HG03460 (cell line): ENCODE measurements at regions not wholly inside any gene's neighbourhood (a gene's known extent, or its start where the extent isn't known, plus 50 kb on each side); places are given as distances from the start of the nearest gene placed in this dataset.
"Not testable (repeated sequence)": the region's sequence is repeated elsewhere in the genome, so short reads cannot be mapped to it uniquely, and the experiment has no call there.

Source experiments
- ATAC-seq: cut with Tn5 transposase; IDR thresholded peaks from one replicate; pipeline ENCODE4 v1.9.1; 2021; ENCODE audit not compliant: unreplicated experiment

GRCh38 chr17:77796176-77796860 is 162.2 kb upstream of the TNRC6C start:
- ATAC-seq = no peak

- no peak for ATAC-seq
These were observed 160.5 kb upstream of the TNRC6C start for GRCh38 chr17:77798031-77798430.

- ATAC-seq = no peak
These were observed 160.0 kb upstream of the TNRC6C start for GRCh38 chr17:77798481-77798880.

- ATAC-seq = no peak
These were observed 157.7 kb upstream of the TNRC6C start for GRCh38 chr17:77800816-77801215.

- ATAC-seq = no peak
These were observed 156.8 kb upstream of the TNRC6C start for GRCh38 chr17:77801545-77802332.

- ATAC-seq = no peak
These were observed 156.2 kb upstream of the TNRC6C start for GRCh38 chr17:77802333-77802615.

GRCh38 chr17:77802811-77803220 is 155.7 kb upstream of the TNRC6C start:
- no peak for ATAC-seq

GRCh38 chr17:77803726-77804125 is 154.8 kb upstream of the TNRC6C start:
- no peak for ATAC-seq

GRCh38 chr17:77804796-77805426 is 153.6 kb upstream of the TNRC6C start:
- ATAC-seq = no peak

GRCh38 chr17:77805970-77806369 is 152.5 kb upstream of the TNRC6C start:
- ATAC-seq = not testable (repeated sequence)

- ATAC-seq = no peak
These were observed 151.3 kb upstream of the TNRC6C start for GRCh38 chr17:77807051-77807745.

- ATAC-seq = no peak
These were observed 150.6 kb upstream of the TNRC6C start for GRCh38 chr17:77807746-77808441.

GRCh38 chr17:77808686-77809425 is 149.6 kb upstream of the TNRC6C start:
- ATAC-seq = no peak

GRCh38 chr17:77809814-77810213 is 148.7 kb upstream of the TNRC6C start:
- ATAC-seq = no peak

- no peak for ATAC-seq
These were observed 148.0 kb upstream of the TNRC6C start for GRCh38 chr17:77810536-77810935.

- ATAC-seq = no peak
These were observed 147.0 kb upstream of the TNRC6C start for GRCh38 chr17:77811521-77811920.

- no peak for ATAC-seq
These were observed 144.3 kb upstream of the TNRC6C start for GRCh38 chr17:77814091-77814772.

GRCh38 chr17:77815127-77815905 is 143.2 kb upstream of the TNRC6C start:
- ATAC-seq = no peak

- ATAC-seq = no peak
These were observed 140.6 kb upstream of the TNRC6C start for GRCh38 chr17:77817953-77818352.
